MM.1S (cell line): ENCODE measurements at regions not wholly inside any gene's neighbourhood (a gene's known extent, or its start where the extent isn't known, plus 50 kb on each side); places are given as distances from the start of the nearest gene placed in this dataset.

Experiments used
- CTCF ChIP-seq: fragments of 300-600 bp; sonication (generic); IDR thresholded peaks from 2 replicates; pipeline ENCODE4 v1.5.1; 2016; ENCODE audit warnings: antibody characterized with exemption, low read length, mixed read lengths
- EZH2phosphoT487 ChIP-seq: fragments of 300-600 bp; sonication (generic); IDR thresholded peaks from 2 replicates; pipeline ENCODE4 v1.6.1; 2018; ENCODE audit warnings: antibody characterized with exemption, low read length

GRCh38 chr10:121356183-121356582 is 242.1 kb downstream of the FGFR2 start:
- TF ChIP-seq CTCF (no peak), EZH2phosphoT487 (no peak)
